SK-N-SH treated with all-trans-retinoic acid at 6 μM for 48 hours (cell line): ENCODE measurements at regions not wholly inside any gene's neighbourhood (a gene's known extent, or its start where the extent isn't known, plus 50 kb on each side); places are given as distances from the start of the nearest gene placed in this dataset.

Experiments used
- ATAC-seq: fragments of 200-7000 bp; cut with Tn5 transposase; 3 replicates; pipeline ENCODE4 v1.9.1; 2020; ENCODE audit warnings: mild to moderate bottlenecking, moderate library complexity
- CSDC2 ChIP-seq: fragments of 250-450 bp; sonication (Bioruptor Pico); IDR thresholded peaks from 2 replicates; pipeline ENCODE4 v1.5.0; 2020; ENCODE audit warnings: mild to moderate bottlenecking, moderate library complexity
- CSRNP3 ChIP-seq: fragments of 250-450 bp; sonication (Bioruptor Pico); IDR thresholded peaks from 2 replicates; pipeline ENCODE4 v1.5.1; 2021; ENCODE audit warnings: mild to moderate bottlenecking, moderate library complexity
- GLIS3 ChIP-seq: fragments of 250-450 bp; sonication (Bioruptor Pico); IDR thresholded peaks from 2 replicates; pipeline ENCODE4 v1.5.0; 2020; ENCODE audit warnings: mild to moderate bottlenecking, moderate library complexity
- ISL1 ChIP-seq: fragments of 250-450 bp; sonication (Bioruptor Pico); IDR thresholded peaks from 2 replicates; pipeline ENCODE4 v2.1.2; 2022; ENCODE audit warnings: mild to moderate bottlenecking, moderate library complexity
- OSR1 ChIP-seq: fragments of 250-450 bp; sonication (Bioruptor Pico); IDR thresholded peaks from 2 replicates; pipeline ENCODE4 v1.8.0; 2022; ENCODE audit warnings: moderate library complexity, mild to moderate bottlenecking, inconsistent platforms
- PPARA ChIP-seq: fragments of 250-450 bp; sonication (Bioruptor Pico); IDR thresholded peaks from 2 replicates; pipeline ENCODE4 v1.5.0; 2020; ENCODE audit warnings: mild to moderate bottlenecking, borderline replicate concordance
- RARB ChIP-seq: fragments of 250-450 bp; sonication (Bioruptor Pico); IDR thresholded peaks from 2 replicates; pipeline ENCODE4 v1.8.0; 2021; ENCODE audit warnings: mild to moderate bottlenecking, moderate library complexity
- SNAI2 ChIP-seq: fragments of 250-450 bp; sonication (Bioruptor Pico); IDR thresholded peaks from 2 replicates; pipeline ENCODE4 v1.5.0; 2020; ENCODE audit warnings: mild to moderate bottlenecking, moderate library complexity
- TCF4 ChIP-seq: fragments of 250-450 bp; sonication (Bioruptor Pico); IDR thresholded peaks from 2 replicates; pipeline ENCODE4 v1.8.0; 2021; ENCODE audit warnings: mild to moderate bottlenecking, moderate library complexity, borderline replicate concordance
- TOX ChIP-seq: fragments of 250-450 bp; sonication (Bioruptor Pico); IDR thresholded peaks from 2 replicates; pipeline ENCODE4 v1.8.0; 2021; ENCODE audit warnings: mild to moderate bottlenecking, moderate library complexity, borderline replicate concordance
- TSHZ2 ChIP-seq: fragments of 250-450 bp; sonication (Bioruptor Pico); IDR thresholded peaks from 2 replicates; pipeline ENCODE4 v1.5.0; 2020; ENCODE audit warnings: mild to moderate bottlenecking, moderate library complexity
- ZFP3 ChIP-seq: fragments of 250-450 bp; sonication (Bioruptor Pico); IDR thresholded peaks from 2 replicates; pipeline ENCODE4 v1.5.0; 2020; ENCODE audit warnings: mild to moderate bottlenecking, moderate library complexity
- ZFP30 ChIP-seq: fragments of 450-650 bp; formaldehyde crosslinking; IDR thresholded peaks from 2 replicates; pipeline ENCODE4 v1.5.0; 2022; ENCODE audit warnings: mild to moderate bottlenecking, moderate library complexity
- ZNF565 ChIP-seq: fragments of 450-650 bp; formaldehyde crosslinking; conservative IDR thresholded peaks from 2 replicates; pipeline ENCODE4 v1.5.0; 2020; ENCODE audit warnings: low read depth, mild to moderate bottlenecking, moderate library complexity
- ZNF70 ChIP-seq: fragments of 450-650 bp; formaldehyde crosslinking; IDR thresholded peaks from 2 replicates; pipeline ENCODE4 v1.5.0; 2020; ENCODE audit warnings: mild to moderate bottlenecking, moderate library complexity
- ZNF8 ChIP-seq: fragments of 450-650 bp; formaldehyde crosslinking; IDR thresholded peaks from 2 replicates; pipeline ENCODE4 v1.5.0; 2020; ENCODE audit warnings: mild to moderate bottlenecking, moderate library complexity
- TF ChIP-seq, protein P1 (sequence below): fragments of 250-450 bp; sonication (Bioruptor Pico); IDR thresholded peaks from 2 replicates; pipeline ENCODE4 v1.8.0; 2021; ENCODE audit warnings: low read depth, mild to moderate bottlenecking, moderate library complexity, borderline replicate concordance
- TF ChIP-seq, protein P2 (sequence below): fragments of 250-450 bp; sonication (Bioruptor Pico); IDR thresholded peaks from 2 replicates; pipeline ENCODE4 v1.5.1; 2020; ENCODE audit warnings: low read depth, mild to moderate bottlenecking, moderate library complexity

GRCh38 chr6:91683240-91683639 lies 1096.4 kb upstream of the MAP3K7 start:
- ATAC-seq, result no peak

GRCh38 chr6:91681296-91681695 lies 1094.4 kb upstream of the MAP3K7 start:
- TF ChIP-seq ZFP30 (CRISPR knock-in tag) (no peak), CSDC2 (CRISPR knock-in tag) (no peak), ZNF565 (CRISPR knock-in tag) (no peak), TOX (CRISPR knock-in tag) (no peak), SNAI2 (no peak), ZNF8 (CRISPR knock-in tag) (no peak), OSR1 (no peak), TCF4 (CRISPR knock-in tag) (no peak), ZNF70 (CRISPR knock-in tag) (no peak)
- ATAC-seq, result no peak

More at GRCh38 chr6:91683240-91683639, 1096.4 kb upstream of the MAP3K7 start:
- TF ChIP-seq, protein P1, sequence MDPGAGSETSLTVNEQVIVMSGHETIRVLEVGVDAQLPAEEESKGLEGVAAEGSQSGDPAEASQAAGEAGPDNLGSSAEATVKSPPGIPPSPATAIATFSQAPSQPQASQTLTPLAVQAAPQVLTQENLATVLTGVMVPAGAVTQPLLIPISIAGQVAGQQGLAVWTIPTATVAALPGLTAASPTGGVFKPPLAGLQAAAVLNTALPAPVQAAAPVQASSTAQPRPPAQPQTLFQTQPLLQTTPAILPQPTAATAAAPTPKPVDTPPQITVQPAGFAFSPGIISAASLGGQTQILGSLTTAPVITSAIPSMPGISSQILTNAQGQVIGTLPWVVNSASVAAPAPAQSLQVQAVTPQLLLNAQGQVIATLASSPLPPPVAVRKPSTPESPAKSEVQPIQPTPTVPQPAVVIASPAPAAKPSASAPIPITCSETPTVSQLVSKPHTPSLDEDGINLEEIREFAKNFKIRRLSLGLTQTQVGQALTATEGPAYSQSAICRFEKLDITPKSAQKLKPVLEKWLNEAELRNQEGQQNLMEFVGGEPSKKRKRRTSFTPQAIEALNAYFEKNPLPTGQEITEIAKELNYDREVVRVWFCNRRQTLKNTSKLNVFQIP, result no peak
- TF ChIP-seq PPARA (no peak), OSR1 (no peak), RARB (CRISPR knock-in tag) (no peak), ZFP3 (CRISPR knock-in tag) (no peak), ZNF8 (CRISPR knock-in tag) (no peak), CSRNP3 (CRISPR knock-in tag) (no peak), TOX (CRISPR knock-in tag) (no peak)
- TF ChIP-seq, protein P2, sequence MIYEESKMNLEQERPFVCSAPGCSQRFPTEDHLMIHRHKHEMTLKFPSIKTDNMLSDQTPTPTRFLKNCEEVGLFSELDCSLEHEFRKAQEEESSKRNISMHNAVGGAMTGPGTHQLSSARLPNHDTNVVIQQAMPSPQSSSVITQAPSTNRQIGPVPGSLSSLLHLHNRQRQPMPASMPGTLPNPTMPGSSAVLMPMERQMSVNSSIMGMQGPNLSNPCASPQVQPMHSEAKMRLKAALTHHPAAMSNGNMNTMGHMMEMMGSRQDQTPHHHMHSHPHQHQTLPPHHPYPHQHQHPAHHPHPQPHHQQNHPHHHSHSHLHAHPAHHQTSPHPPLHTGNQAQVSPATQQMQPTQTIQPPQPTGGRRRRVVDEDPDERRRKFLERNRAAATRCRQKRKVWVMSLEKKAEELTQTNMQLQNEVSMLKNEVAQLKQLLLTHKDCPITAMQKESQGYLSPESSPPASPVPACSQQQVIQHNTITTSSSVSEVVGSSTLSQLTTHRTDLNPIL, result no peak

- no peak for ATAC-seq
- TF ChIP-seq ZNF565 (CRISPR knock-in tag) (no peak), GLIS3 (CRISPR knock-in tag) (no peak), SNAI2 (no peak), TSHZ2 (CRISPR knock-in tag) (no peak), TCF4 (CRISPR knock-in tag) (no peak), ISL1 (CRISPR knock-in tag) (no peak), ZFP30 (CRISPR knock-in tag) (no peak), ZNF8 (CRISPR knock-in tag) (no peak), ZNF70 (CRISPR knock-in tag) (no peak)
- TF ChIP-seq, protein P1, result no peak
- TF ChIP-seq, protein P2, result no peak
Measured at GRCh38 chr6:91678679-91679446, 1092.0 kb upstream of the MAP3K7 start.
